Uterus (tissue), 3 donors: ENCODE measurements at regions not wholly inside any gene's neighbourhood (a gene's known extent, or its start where the extent isn't known, plus 50 kb on each side); places are given as distances from the start of the nearest gene placed in this dataset.

Experiments
- DNase-seq, 2 donors: peaks; one replicate each; pipeline ENCODE4 v3.0.0-alpha.2; 2019 to 2020
- H3K27ac ChIP-seq, 2 donors: fragments of 200-600 bp; sonication (generic); 1 replicate in 1 of 2; 2 replicates in 1 of 2; pipeline ENCODE4 v1.5.1; 2016 to 2018
- H3K27me3 ChIP-seq, 2 donors: fragments of 200-600 bp; sonication (generic); one replicate each; pipeline ENCODE4 v1.5.1; 2018 to 2019; ENCODE audit warnings: control low read depth in 1 of 2
- H3K36me3 ChIP-seq, 2 donors: fragments of 200-600 bp; sonication (generic); one replicate each; pipeline ENCODE4 v1.5.1; 2019; ENCODE audit warnings: control low read depth in 1 of 2
- H3K4me1 ChIP-seq, 2 donors: fragments of 200-600 bp; sonication (generic); one replicate each; pipeline ENCODE4 v1.5.1; 2018 to 2019; ENCODE audit warnings: control low read depth in 1 of 2
- H3K4me3 ChIP-seq, 2 donors: fragments of 200-600 bp; sonication (generic); 1 replicate in 1 of 2; 2 replicates in 1 of 2; pipeline ENCODE4 v1.5.1; 2018 to 2019; ENCODE audit warnings: mild to moderate bottlenecking in 1 of 2
- H3K9me3 ChIP-seq, 2 donors: fragments of 200-600 bp; sonication (generic); one replicate each; pipeline ENCODE4 v1.5.1; 2019; ENCODE audit warnings: control low read depth in 1 of 2
- CTCF ChIP-seq, 4 experiments: fragments of 200-600 bp in 2 of 4; fragments of 450-650 bp in 2 of 4; sonication (generic) in 2 of 4; IDR thresholded peaks; one replicate each; pipeline ENCODE4 v1.5.1; 2016 to 2019; ENCODE audit warnings: antibody characterized with exemption in 4 of 4, mild to moderate bottlenecking in 2 of 4, moderate library complexity in 1 of 4
- POLR2A ChIP-seq, 2 donors: fragments of 450-650 bp; IDR thresholded peaks; one replicate each; pipeline ENCODE4 v1.6.1; 2016; ENCODE audit warnings: antibody characterized with exemption in 2 of 2, mild to moderate bottlenecking in 1 of 2, moderate library complexity in 1 of 2
- intact Hi-C: fragments of 100-400 bp; cut with DNase I; formaldehyde crosslinking; loops from one replicate; pipeline ENCODE4 v1.15.1; 2023; ENCODE audit warnings: low total_unique reads
- donor health status: DM: yes; HTN: yes; CAD: no.

DNA sequence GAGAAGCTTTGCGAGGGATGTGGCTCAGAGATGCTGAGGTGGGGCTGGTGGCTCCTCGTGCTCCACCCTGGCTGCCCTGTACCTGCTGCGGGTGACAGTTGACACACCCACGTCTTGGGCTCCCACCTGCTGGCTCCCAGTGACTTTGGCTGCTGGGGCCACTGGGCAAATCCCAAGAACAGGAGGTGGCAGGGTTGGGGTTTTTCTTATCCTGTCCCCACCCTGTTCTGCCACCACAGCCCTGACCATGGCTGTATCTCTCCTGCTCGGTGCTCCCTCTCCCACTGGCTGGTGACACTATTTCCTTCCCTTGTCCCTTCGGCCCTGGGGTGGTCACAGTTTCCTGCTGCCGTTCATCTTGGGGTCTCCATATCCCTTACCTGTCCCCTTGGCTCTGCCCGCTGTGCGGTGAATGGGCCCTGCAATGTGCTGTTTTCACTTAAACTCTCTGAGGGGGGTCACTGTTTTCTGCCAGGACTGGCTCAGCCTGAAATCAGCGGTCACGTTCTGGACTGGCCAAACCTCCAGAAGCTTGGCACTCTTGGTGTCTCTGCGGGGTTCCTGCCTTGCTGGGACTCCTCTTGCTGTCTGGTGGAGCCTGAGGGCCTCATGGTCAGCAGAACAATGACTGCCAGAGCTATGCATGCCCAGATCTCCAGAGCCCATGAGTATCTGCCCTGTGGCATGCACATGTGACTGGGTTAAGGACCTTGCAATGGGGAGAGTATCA lies 144.2 kb downstream of the IRF8 start:
- H3K27me3 ChIP-seq: no peaks in the 10 kb centered on the region
- H3K4me3 ChIP-seq: no peak overlapping the region
- no peak overlapping the region for H3K27ac ChIP-seq
- no peaks in the 10 kb centered on the region for H3K36me3 ChIP-seq
- intact Hi-C loops: no loop called here
- H3K9me3 ChIP-seq: no peaks in the 10 kb centered on the region
- no peak for DNase-seq
- H3K4me1 ChIP-seq: no peaks in the 10 kb centered on the region
- TF ChIP-seq CTCF (IDR thresholded peaks at IDR 0.05): no peak
- TF ChIP-seq POLR2A (IDR thresholded peaks at IDR 0.05): no peak

DNA sequence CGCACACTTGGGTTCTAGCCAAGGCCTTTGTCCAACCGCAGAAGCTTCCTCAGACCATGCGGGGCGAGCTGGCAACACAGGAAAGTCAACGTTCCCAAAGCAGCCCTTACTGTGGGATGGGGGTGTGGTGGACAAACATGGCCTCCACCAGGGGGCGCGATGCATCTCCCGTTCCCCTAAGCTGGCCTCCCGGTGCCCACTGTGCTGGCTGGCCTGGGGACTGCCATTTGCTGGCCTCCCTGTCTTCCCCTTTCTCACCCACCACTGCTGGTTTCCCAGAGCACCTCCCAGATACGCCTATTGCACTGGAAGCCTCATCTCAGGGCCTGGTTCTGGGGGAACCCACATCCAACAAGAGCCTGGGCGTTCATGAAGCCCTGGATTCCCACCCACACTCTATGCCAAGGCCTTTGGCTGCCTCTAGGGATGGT lies 145.3 kb downstream of the IRF8 start:
- intact Hi-C loops: no loop called here
- no peak for DNase-seq
- H3K27me3 ChIP-seq: no peaks in the 10 kb centered on the region

DNA sequence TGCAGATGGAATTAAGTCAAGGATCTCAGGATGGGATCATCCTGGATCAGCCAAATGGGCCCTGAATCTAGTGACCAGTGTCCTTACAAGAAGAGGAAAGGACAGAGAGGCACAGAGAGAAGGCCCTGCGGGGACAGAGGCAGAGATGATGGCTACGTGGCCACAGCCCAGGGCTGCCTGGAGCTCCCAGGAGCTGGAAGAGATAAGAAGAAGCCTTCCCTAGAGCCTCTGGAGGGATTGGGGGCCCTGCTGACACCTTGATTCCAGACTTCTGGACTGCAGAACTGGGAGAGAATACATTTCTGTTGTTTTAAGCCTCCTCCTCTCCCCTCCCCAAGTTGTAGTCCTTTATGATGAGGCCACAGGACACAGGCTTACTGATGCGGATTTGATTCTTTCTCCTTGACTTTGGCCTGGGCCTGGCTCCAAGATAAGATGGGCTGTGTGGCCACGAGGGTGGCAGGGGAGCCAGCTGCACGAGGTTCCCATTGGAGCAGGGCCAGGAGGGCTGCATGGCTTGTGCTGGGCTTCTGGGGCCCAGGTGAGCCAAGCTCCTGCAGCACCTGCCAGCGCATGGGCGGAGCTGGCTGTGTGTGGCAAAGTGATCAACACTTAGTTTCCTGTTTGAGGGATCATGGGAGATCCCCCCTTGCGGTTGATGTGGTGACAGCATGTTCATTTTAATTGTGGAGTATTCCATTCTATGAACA lies 146.1 kb downstream of the IRF8 start:
- H3K36me3 ChIP-seq: no peaks in the 10 kb centered on the region
- no peak for DNase-seq
- TF ChIP-seq CTCF (IDR thresholded peaks at IDR 0.05): no peak
- no peak overlapping the region for H3K27ac ChIP-seq
- intact Hi-C loops: no loop called here
- no peaks in the 10 kb centered on the region for H3K4me1 ChIP-seq
- no peak overlapping the region for H3K4me3 ChIP-seq
- H3K27me3 ChIP-seq: no peaks in the 10 kb centered on the region
- H3K9me3 ChIP-seq: no peaks in the 10 kb centered on the region

More for the DNA sequence above, 145.3 kb downstream of the IRF8 start:
- no peaks in the 10 kb centered on the region for H3K36me3 ChIP-seq
- H3K4me1 ChIP-seq: no peaks in the 10 kb centered on the region
- TF ChIP-seq POLR2A (IDR thresholded peaks at IDR 0.05): no peak
- peak in 1 of 4 experiments; percentile 9 for TF ChIP-seq CTCF (IDR thresholded peaks at IDR 0.05)
- no peak overlapping the region for H3K4me3 ChIP-seq
- no peaks in the 10 kb centered on the region for H3K9me3 ChIP-seq
- H3K27ac ChIP-seq: no peak overlapping the region

DNA sequence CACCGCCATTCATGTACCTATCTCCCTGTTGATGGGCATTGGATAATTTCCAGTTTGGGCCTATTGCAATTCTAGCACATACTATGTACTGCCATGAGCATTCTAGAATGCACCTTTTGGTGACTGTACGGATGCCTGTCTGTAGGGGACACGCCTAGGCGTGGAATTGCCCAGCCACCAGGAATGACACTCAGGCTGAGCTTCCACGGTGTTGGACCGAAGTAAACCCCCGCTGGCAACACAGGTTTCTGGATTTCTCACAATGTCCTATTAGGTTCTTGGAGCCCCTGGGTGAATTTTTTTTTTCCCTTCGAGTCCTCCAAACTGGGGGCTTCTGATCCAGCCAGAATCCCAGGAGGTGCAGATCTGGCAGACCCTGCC lies 146.6 kb downstream of the IRF8 start:
- H3K4me1 ChIP-seq: no peaks in the 10 kb centered on the region
- H3K9me3 ChIP-seq: no peaks in the 10 kb centered on the region
- no peak for TF ChIP-seq CTCF (IDR thresholded peaks at IDR 0.05)
- TF ChIP-seq POLR2A (IDR thresholded peaks at IDR 0.05): no peak
- H3K27ac ChIP-seq: no peak overlapping the region
- no peak overlapping the region for H3K4me3 ChIP-seq
- no peaks in the 10 kb centered on the region for H3K36me3 ChIP-seq
- H3K27me3 ChIP-seq: no peaks in the 10 kb centered on the region
- no peak for DNase-seq
- intact Hi-C loops: no loop called here

DNA sequence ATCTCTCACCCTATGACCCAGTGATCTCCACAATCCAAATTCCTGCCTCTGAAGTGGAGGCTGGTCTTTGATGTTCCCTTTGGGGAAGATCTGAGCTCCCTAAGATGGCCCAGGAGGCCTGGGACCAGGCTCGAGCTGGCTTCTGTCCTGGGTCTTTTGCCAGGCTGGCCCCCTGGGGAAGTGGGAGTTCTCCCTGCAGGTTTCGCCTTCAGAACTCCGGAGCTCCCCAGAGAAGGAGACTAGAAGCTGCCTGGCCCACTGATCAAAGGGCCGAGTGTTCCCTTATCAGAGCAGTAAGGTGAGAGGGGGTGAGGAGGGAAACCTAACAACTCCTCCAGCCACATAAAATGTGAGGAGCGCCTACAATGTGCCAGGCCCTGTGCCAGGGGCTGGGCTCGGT lies 147.1 kb downstream of the IRF8 start:
- Histone ChIP-seq H3K27ac (no peak overlapping the region), H3K4me3 (no peak overlapping the region), H3K9me3 (no peaks in the 10 kb centered on the region), H3K4me1 (no peaks in the 10 kb centered on the region), H3K27me3 (no peaks in the 10 kb centered on the region), H3K36me3 (no peaks in the 10 kb centered on the region)
- TF ChIP-seq POLR2A (IDR thresholded peaks at IDR 0.05) (no peak), CTCF (IDR thresholded peaks at IDR 0.05) (no peak)
- no peak for DNase-seq
- intact Hi-C loops: no loop called here
